Transverse colon (tissue), 4 donors: ENCODE measurements at regions not wholly inside any gene's neighbourhood (a gene's known extent, or its start where the extent isn't known, plus 50 kb on each side); places are given as distances from the start of the nearest gene placed in this dataset.
"Not testable (repeated sequence)": the region's sequence is repeated elsewhere in the genome, so short reads cannot be mapped to it uniquely, and the experiment has no call there.

ENCODE experiments used
- DNase-seq: peaks from one replicate; pipeline ENCODE4 v3.0.0-alpha.2; 2019
- H3K27ac ChIP-seq, 4 donors: fragments of 200-600 bp; sonication (generic); 2 replicates each; pipeline ENCODE4 v1.5.1; 2016 to 2018; ENCODE audit warnings: inconsistent platforms in 4 of 4
- H3K27me3 ChIP-seq: fragments of 200-600 bp; sonication (generic); 2 replicates; pipeline ENCODE4 v1.5.1; 2017; ENCODE audit warnings: inconsistent platforms
- H3K36me3 ChIP-seq, 4 donors: fragments of 200-600 bp; sonication (generic); 2 replicates each; pipeline ENCODE4 v1.5.1; 2017 to 2019; ENCODE audit warnings: inconsistent platforms in 4 of 4
- H3K4me1 ChIP-seq, 4 donors: fragments of 200-600 bp; sonication (generic); 2 replicates each; pipeline ENCODE4 v1.5.1; 2017 to 2020; ENCODE audit warnings: inconsistent platforms in 4 of 4
- H3K4me3 ChIP-seq, 4 donors: fragments of 200-600 bp; sonication (generic); 1 replicate in 1 of 4; 2 replicates in 3 of 4; pipeline versions ENCODE4 v1.5.1 to v1.6.1; 2017 to 2019; ENCODE audit warnings: inconsistent platforms in 4 of 4
- H3K9me3 ChIP-seq, 2 donors: fragments of 200-600 bp; sonication (generic); 2 replicates each; pipeline ENCODE4 v1.5.1; 2017 to 2019; ENCODE audit warnings: inconsistent platforms in 2 of 2
- CTCF ChIP-seq, 5 experiments: fragments of 200-600 bp in 3 of 5; fragments of 450-650 bp in 2 of 5; sonication (generic) in 3 of 5; IDR thresholded peaks; 1 replicate in 2 of 5; 2 replicates in 3 of 5; pipeline ENCODE4 v1.5.1; 2016 to 2017; ENCODE audit warnings: antibody characterized with exemption in 5 of 5, inconsistent platforms in 3 of 5, mild to moderate bottlenecking in 2 of 5, moderate library complexity in 1 of 5
- EP300 ChIP-seq: sonication (generic); formaldehyde crosslinking; IDR thresholded peaks from one replicate; pipeline ENCODE4 v1.6.1; 2017; ENCODE audit warnings: antibody characterized with exemption, low read depth
- POLR2A ChIP-seq: fragments of 450-650 bp; IDR thresholded peaks from one replicate; pipeline ENCODE4 v1.6.1; 2016; ENCODE audit warnings: antibody characterized with exemption, mild to moderate bottlenecking, moderate library complexity
- POLR2AphosphoS5 ChIP-seq, 3 donors: sonication (generic); formaldehyde crosslinking; IDR thresholded peaks; one replicate each; pipeline ENCODE4 v1.6.1; 2016; ENCODE audit warnings: antibody characterized with exemption in 3 of 3
- WGBS, 2 donors: methylation state at CpG; one replicate each; pipeline ENCODE4 v1.1.5; 2018; ENCODE audit warnings: low coverage in 1 of 2; 5-methylcytosine and 5-hydroxymethylcytosine counted together
- in situ Hi-C, 4 donors: fragments of 200-750 bp; cut with MboI; loops; one replicate each; pipeline versions ENCODE4 v1.15.0 to v1.15.1; 2017; ENCODE audit warnings: low sequenced_read_pairs in 3 of 4, low pct_ligation_motif_present in 1 of 4, low pct_unique_long_range_greater_than_20kb in 1 of 4
- intact Hi-C: fragments of 100-400 bp; cut with DNase I; formaldehyde crosslinking; loops from one replicate; pipeline ENCODE4 v1.15.1; 2023; ENCODE audit warnings: low total_unique reads

GRCh38 chr7:91496251-91496820 is 232.1 kb downstream of the FZD1 start:
- 52 to 80% methylated on average over 1 of the region's 1 CpG for WGBS, 2 donors
- Histone ChIP-seq H3K4me1 (no peaks in the 10 kb centered on the region), H3K9me3 (peaks cover 3 to 8% of the 10 kb centered on the region in 2 donors), H3K36me3 (no peaks in the 10 kb centered on the region), H3K27ac (no peak overlapping the region), H3K4me3 (no peak overlapping the region), H3K27me3 (no peaks in the 10 kb centered on the region)
- in situ Hi-C loops: no loop called here
- intact Hi-C loops: no loop called here
- TF ChIP-seq POLR2AphosphoS5 (IDR thresholded peaks at IDR 0.05) (no peak), POLR2A (no peak), CTCF (IDR thresholded peaks at IDR 0.05) (no peak), EP300 (no peak)
- DNase-seq: no peak

GRCh38 chr7:91497277-91497676 is 233.0 kb downstream of the FZD1 start:
- not testable (repeated sequence) for H3K27ac ChIP-seq, H3K9me3 ChIP-seq, DNase-seq

GRCh38 chr7:91503934-91504555 is 239.8 kb downstream of the FZD1 start:
- DNase-seq: no peak
- peaks cover 0 to 5% of the 10 kb centered on the region in 2 donors for H3K9me3 ChIP-seq
- no peak overlapping the region for H3K27ac ChIP-seq
- H3K27me3 ChIP-seq: no peaks in the 10 kb centered on the region
- no peak overlapping the region for H3K4me3 ChIP-seq
- WGBS, 2 donors: 51% methylated on average over 3 of the region's 3 CpGs; no CpG with 5 or more reads in 1 of the 2 donors
- intact Hi-C loops (no loop called here), in situ Hi-C loops (no loop called here)
- no peak for TF ChIP-seq POLR2AphosphoS5 (IDR thresholded peaks at IDR 0.05)
- H3K36me3 ChIP-seq: no peaks in the 10 kb centered on the region
- no peaks in the 10 kb centered on the region for H3K4me1 ChIP-seq

More at GRCh38 chr7:91497277-91497676, 233.0 kb downstream of the FZD1 start:
- in situ Hi-C loops, H3K4me3 ChIP-seq, H3K27me3 ChIP-seq, intact Hi-C loops, H3K4me1 ChIP-seq, H3K36me3 ChIP-seq: not testable (repeated sequence)
- 85 to 100% methylated on average over 1 of the region's 1 CpG for WGBS, 2 donors

GRCh38 chr7:91504919-91505318 is 240.7 kb downstream of the FZD1 start:
- Histone ChIP-seq H3K4me1 (no peaks in the 10 kb centered on the region), H3K9me3 (peaks cover 0 to 5% of the 10 kb centered on the region in 2 donors), H3K27ac (no peak overlapping the region), H3K4me3 (no peak overlapping the region), H3K36me3 (no peaks in the 10 kb centered on the region), H3K27me3 (no peaks in the 10 kb centered on the region)
- WGBS, 2 donors: 53 to 70% methylated on average over 2 of the region's 2 CpGs
- intact Hi-C loops: no loop called here
- in situ Hi-C loops: no loop called here
- no peak for DNase-seq
- no peak for TF ChIP-seq EP300
- TF ChIP-seq POLR2A: no peak
- no peak for TF ChIP-seq CTCF (IDR thresholded peaks at IDR 0.05)
- no peak for TF ChIP-seq POLR2AphosphoS5 (IDR thresholded peaks at IDR 0.05)

- H3K27me3 ChIP-seq, intact Hi-C loops, H3K4me3 ChIP-seq, H3K27ac ChIP-seq, DNase-seq, H3K9me3 ChIP-seq, H3K36me3 ChIP-seq, H3K4me1 ChIP-seq, in situ Hi-C loops: not testable (repeated sequence)
- WGBS, 2 donors: 89% methylated on average over 6 of the region's 10 CpGs; no CpG with 5 or more reads in 1 of the 2 donors
Measured at GRCh38 chr7:91506966-91507365, 242.7 kb downstream of the FZD1 start.

- H3K9me3 ChIP-seq, H3K27ac ChIP-seq, in situ Hi-C loops, DNase-seq, H3K4me3 ChIP-seq, intact Hi-C loops, H3K4me1 ChIP-seq, H3K36me3 ChIP-seq, H3K27me3 ChIP-seq: not testable (repeated sequence)
- 64 to 87% methylated on average over 1 of the region's 1 CpG for WGBS, 2 donors
Measured at GRCh38 chr7:91511861-91512260, 247.6 kb downstream of the FZD1 start.
